ENCODE measurements at regions not wholly inside any gene's neighbourhood (a gene's known extent, or its start where the extent isn't known, plus 50 kb on each side); places are given as distances from the start of the nearest gene placed in this dataset.

DNA sequence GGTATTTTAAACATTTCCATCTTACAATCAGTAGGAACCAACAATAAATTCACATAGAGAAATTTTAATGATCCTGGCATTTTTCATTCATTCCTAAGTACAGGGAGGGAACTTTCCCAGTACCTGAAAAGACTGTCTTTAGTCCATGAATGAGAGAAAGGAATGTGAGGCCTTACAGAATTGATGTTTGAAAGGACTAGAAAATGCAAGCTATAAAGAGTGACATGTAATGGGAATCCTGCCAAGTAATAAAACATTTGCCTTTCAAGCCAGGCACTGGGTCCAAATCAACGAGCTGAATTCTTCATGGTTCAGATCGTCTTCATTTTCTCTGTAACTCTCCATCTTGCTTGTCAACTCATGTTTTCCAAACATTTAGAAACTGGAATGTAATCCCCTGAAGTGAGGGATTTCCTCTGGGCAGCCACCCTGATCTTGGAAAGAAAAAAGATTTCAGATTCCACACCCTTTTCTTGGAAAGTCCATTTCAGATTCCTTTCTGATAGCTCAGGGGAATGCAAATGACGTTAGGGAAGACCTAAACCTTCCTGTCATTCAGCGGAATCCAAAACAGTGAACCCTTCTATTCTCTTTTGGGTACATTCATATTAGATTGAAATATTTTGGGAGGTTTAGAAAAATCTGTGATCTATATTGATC is 315.8 kb downstream of the SH3GL2 start:
- H3K36me3 ChIP-seq (ENCODE audit: control insufficient read depth in 1 of 2, insufficient read depth in 2 of 2, low read length in 2 of 2), result no peaks in the 10 kb centered on the region
- intact Hi-C loops (cut with micrococcal nuclease), result no loop called here
- no peak overlapping the region for H3K4me2 ChIP-seq (ENCODE audit: low read length)

More for the DNA sequence above, 315.8 kb downstream of the SH3GL2 start:
- POLR2A ChIA-PET, result no interaction called here
- RAD21 ChIA-PET (ENCODE audit: low non-redundant PET in 1 of 2, low total read pairs in 2 of 2, uncharacterized antibody in 2 of 2, unreplicated experiment in 2 of 2), result no interaction called here
- Histone ChIP-seq H3K9ac (ENCODE audit: low read length) (no peak overlapping the region), H3K4me1 (ENCODE audit: control insufficient read depth in 1 of 2, insufficient read depth in 2 of 2, low read length in 2 of 2) (no peaks in the 10 kb centered on the region), H3K9me2 (ENCODE audit: insufficient read depth) (no peaks in the 10 kb centered on the region), H3K27ac (ENCODE audit: low read depth, low read length) (no peak overlapping the region), H2AFZ (ENCODE audit: low read depth, low read length, poor library complexity, severe bottlenecking) (no peak overlapping the region), H3K79me2 (ENCODE audit: insufficient read depth, low read length) (no peaks in the 10 kb centered on the region), H3K27me3 (ENCODE audit: insufficient read depth, low read length) (no peaks in the 10 kb centered on the region), H4K20me1 (ENCODE audit: insufficient read depth) (no peaks in the 10 kb centered on the region), H3K4me3 (replicated peaks in 1 of 2; ENCODE audit: low read depth in 1 of 2, low read length in 2 of 2) (no peak overlapping the region), H3K9me3 (ENCODE audit: control insufficient read depth in 1 of 2, insufficient read depth in 1 of 2, low read depth in 1 of 2, low read length in 2 of 2) (peaks cover 0 to 16% of the 10 kb centered on the region in 2 experiments; a peak in 1 of 4 replicates)
- CTCF ChIA-PET, result no interaction called here
- ATAC-seq (no peak), DNase-seq (ENCODE audit: low read depth, low spot score) (no peak)
- BruUV-seq (replicated peaks), result no TSS peak
- TF ChIP-seq YY1 (IDR thresholded peaks at IDR 0.05; ENCODE audit: extremely low read depth, insufficient replicate concordance, low read depth, low read length) (no peak), CBX3 (IDR thresholded peaks at IDR 0.05; ENCODE audit: low read depth) (no peak), ZNF274 (IDR thresholded peaks at IDR 0.05; ENCODE audit: low read depth, low read length) (no peak), EGR1 (IDR thresholded peaks at IDR 0.05; ENCODE audit: low read depth) (no peak), ZFX (IDR thresholded peaks at IDR 0.05) (no peak), ATF3 (IDR thresholded peaks at IDR 0.05) (no peak), EZH2 (IDR thresholded peaks at IDR 0.05) (no peak), SRF (IDR thresholded peaks at IDR 0.05; ENCODE audit: low read depth) (no peak), JUND (IDR thresholded peaks at IDR 0.05) (no peak)
- TF ChIP-seq, protein P1, sequence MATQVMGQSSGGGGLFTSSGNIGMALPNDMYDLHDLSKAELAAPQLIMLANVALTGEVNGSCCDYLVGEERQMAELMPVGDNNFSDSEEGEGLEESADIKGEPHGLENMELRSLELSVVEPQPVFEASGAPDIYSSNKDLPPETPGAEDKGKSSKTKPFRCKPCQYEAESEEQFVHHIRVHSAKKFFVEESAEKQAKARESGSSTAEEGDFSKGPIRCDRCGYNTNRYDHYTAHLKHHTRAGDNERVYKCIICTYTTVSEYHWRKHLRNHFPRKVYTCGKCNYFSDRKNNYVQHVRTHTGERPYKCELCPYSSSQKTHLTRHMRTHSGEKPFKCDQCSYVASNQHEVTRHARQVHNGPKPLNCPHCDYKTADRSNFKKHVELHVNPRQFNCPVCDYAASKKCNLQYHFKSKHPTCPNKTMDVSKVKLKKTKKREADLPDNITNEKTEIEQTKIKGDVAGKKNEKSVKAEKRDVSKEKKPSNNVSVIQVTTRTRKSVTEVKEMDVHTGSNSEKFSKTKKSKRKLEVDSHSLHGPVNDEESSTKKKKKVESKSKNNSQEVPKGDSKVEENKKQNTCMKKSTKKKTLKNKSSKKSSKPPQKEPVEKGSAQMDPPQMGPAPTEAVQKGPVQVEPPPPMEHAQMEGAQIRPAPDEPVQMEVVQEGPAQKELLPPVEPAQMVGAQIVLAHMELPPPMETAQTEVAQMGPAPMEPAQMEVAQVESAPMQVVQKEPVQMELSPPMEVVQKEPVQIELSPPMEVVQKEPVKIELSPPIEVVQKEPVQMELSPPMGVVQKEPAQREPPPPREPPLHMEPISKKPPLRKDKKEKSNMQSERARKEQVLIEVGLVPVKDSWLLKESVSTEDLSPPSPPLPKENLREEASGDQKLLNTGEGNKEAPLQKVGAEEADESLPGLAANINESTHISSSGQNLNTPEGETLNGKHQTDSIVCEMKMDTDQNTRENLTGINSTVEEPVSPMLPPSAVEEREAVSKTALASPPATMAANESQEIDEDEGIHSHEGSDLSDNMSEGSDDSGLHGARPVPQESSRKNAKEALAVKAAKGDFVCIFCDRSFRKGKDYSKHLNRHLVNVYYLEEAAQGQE (IDR thresholded peaks at IDR 0.05; ENCODE audit: low read depth), result no peak
